HG03460 (cell line): ENCODE measurements at regions not wholly inside any gene's neighbourhood (a gene's known extent, or its start where the extent isn't known, plus 50 kb on each side); places are given as distances from the start of the nearest gene placed in this dataset.

Source experiments
- ATAC-seq: cut with Tn5 transposase; IDR thresholded peaks from one replicate; pipeline ENCODE4 v1.9.1; 2021; ENCODE audit not compliant: unreplicated experiment

DNA sequence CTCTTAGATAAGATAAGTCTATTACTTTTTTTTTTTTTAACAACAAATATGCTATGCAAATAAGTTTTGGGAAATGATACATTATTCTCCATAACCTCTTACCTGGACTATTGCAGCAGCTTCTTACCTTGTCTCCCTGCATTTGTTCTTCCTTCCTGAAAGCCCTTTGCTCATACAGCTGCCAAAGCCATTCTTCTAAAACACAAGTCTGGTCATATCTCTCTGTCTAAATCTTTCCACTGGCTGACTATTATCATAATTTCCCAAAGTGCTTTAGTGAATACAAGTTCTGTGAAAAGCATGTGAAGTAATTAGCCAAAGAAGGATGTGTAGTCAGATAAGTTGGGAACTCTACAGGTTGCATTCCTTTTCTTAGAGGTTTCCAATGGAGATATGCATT lies 115.4 kb upstream of the CNTLN start:
- no peak for ATAC-seq

DNA sequence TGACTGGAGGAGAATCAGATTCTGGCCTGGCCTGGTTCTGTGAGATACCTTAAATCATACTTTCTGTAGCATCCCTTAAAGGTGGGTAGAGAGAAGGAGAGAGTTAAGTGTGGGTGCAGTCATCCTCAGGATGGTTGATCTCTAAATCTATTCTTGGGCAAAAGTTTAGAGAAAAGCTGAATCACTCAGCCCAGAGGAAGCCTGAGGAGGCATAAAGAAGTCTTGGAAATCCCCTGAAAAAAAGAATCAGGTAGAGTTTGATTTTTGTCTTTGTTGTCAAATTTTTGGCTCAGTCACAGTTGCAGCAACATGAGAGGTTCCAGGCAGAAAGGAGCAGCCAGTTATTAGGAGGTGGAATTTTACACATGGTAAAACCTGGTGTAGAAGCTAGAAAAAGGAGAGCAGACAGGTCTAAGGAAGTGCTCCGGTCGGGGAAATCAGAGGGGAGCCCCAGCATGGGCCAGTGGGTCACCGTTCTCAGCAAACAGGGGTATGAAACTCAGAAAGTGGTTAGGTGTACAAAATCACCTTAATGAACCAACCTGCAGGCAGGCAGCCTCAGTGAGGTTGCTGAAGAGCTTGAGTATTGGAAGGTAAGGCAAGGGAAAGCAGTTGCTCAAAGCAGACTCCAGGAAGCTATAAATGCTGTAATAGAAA lies 116.2 kb upstream of the CNTLN start:
- no peak for ATAC-seq

GRCh38 chr9:17017931-17018491 lies 116.8 kb upstream of the CNTLN start:
- ATAC-seq: no peak

DNA sequence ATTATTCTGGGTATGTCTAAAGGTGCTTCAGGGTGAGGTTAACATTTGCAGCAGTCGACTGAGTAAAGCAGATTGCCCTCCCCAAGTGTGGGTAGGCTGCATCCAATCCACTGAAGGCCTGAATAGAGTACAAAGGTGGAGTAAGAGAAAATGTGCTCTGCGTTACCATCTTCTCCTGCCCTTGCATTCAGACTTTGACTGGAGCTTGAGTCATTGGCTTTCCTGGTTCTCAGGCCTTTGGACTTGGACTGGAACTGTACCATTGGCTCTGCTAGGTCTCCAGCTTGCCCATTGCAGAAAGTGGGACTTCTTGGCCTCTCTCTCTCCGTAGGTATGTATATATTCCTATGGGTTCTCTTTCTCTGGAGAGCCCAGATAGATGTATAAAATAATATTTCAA lies 120.9 kb upstream of the CNTLN start:
- no peak for ATAC-seq

DNA sequence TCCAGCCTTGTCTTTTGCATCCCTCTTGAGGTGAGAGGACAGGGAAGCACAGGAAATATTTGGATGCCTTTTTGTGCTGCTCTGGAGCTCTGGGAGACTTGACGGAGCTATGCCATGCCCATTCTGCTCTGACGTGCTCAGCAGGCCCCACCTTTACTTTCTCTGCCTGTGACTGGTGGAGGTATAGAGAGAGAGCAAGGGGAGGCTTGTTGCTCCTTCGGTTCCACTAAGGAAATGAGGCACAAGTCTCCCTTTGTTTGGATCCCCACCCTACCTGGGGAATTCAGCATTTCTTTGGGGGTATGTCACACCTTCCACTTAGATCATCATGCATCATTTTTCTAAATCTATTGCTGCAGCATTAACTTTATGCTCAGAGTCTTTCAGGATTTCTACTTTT lies 121.8 kb upstream of the CNTLN start:
- no peak for ATAC-seq

GRCh38 chr9:17011880-17012279 lies 123.0 kb upstream of the CNTLN start:
- ATAC-seq: no peak

GRCh38 chr9:17009071-17009470 lies 125.8 kb upstream of the CNTLN start:
- no peak for ATAC-seq

GRCh38 chr9:17005056-17005823 lies 129.6 kb upstream of the CNTLN start:
- no peak for ATAC-seq

DNA sequence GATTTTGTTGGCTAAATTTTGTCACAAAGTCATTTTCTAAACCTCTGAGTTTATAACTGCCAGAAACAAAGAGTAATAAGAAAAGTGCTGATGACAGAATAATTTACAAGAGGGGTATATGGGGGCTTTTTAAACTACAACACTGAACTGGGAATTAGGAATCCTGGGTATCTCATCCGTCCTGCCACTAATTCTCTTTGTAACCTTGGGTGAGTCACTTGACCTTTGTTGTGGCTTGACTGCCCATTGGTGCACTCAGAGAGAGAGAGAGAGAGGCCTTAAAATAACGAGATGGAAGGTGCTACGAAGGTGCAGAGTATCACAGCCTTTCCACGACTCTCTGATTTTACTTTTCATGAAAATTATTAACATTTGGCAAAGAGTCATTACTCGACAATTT lies 130.3 kb upstream of the CNTLN start:
- ATAC-seq: no peak

DNA sequence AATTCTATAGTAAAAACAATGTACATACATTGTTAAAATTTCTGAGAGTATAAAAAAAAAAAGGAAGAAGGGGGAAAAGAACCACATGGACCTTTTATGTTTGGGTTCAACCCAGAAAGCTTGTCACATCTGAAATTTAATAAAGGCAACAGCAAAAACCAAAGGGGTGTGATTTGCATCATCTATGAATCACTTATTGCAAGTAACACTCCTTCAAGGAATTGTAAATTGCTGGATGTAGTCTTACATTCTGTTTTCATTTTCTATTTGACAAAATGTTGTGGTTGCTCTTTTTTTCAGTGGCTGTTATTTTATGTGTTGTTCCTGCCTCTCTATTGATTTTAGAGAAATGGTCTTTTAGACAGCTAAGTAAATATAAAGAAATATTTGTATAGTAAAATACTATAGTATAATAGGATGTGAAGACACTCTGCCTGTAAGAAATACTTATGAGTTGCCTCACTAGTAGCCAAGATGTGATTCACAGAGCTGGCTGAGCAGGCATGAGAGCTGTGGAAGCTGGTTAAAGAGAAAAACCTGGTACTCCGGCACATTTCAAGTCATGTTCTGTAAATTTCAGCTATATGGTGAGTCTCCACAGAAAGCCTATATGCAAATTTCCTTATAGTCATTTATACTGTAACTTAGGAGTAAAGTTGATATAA lies 131.1 kb upstream of the CNTLN start:
- no peak for ATAC-seq

DNA sequence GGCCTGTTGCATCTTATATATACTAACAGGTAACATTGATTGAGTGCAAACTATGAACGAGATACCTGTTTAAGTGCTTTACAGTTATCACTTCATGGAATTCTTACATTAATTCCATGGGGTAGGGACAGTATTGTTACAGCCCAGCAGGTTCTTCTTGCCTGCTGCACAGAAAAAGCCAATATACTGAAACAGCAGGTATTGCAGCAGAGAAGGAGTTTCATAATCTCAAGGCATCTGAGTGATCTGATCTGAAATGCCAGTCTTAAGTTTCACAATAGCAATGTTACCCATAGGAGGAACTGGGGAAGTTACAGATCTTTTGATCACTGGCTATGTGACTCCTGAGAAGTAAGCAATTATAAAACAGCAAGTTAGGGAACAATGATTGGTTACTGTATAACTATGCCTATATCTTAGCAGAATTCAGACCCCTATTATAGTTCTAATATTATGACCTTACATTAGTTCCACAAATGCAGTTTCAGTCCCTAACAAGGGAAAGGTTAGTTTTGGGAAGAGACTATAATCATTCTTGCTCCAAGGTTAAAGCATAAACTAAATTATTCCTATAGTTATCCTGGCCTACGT lies 126.5 kb upstream of the BNC2 start:
- no peak for ATAC-seq

GRCh38 chr9:16992138-16992537 lies 121.7 kb upstream of the BNC2 start:
- ATAC-seq: no peak

GRCh38 chr9:16987026-16987425 lies 116.6 kb upstream of the BNC2 start:
- no peak for ATAC-seq

DNA sequence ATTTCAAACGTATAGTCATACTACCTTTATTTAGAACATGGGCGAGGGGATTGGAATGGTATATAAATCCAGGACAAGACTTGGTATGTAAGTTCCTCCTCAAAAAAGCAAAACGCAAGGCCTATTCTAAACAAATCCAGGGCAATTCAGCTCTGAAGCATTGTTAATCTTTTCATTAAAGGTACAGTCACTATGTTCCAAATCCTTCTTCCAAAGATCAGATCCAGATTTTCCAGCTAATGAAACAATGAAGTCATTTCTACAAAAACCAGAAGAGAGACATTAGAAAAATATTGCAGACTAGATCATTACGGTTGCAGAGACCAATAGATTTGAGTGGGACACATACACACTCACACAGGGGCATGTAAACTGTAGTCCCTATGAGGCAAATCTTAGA lies 116.1 kb upstream of the BNC2 start:
- no peak for ATAC-seq

- no peak for ATAC-seq
Measured at GRCh38 chr9:16985559-16986348, 115.3 kb upstream of the BNC2 start.

DNA sequence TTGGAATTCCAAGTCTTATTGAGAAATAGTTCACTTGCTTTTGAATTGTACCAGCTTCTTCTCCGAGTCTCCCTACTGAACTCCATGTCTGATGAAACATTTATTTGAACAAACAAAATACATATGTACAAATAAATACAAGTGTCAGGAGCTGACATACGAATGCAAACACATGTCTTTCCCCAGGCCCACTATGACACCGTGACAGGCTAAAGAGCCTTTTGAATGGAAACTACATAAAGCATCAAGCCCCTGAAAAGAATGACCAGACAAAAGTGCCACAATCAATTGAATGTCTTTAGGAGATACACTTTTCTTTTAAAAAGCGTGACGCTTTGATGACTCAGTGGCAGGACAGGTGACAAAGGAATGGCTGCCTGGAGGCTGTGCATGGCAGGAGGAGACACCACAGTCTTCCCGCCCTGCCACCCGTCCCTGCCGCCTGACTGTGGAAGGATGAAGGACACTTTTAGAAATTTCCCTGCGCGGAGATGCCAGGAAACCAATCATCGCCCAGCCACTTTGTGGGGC lies 112.4 kb upstream of the BNC2 start:
- no peak for ATAC-seq

DNA sequence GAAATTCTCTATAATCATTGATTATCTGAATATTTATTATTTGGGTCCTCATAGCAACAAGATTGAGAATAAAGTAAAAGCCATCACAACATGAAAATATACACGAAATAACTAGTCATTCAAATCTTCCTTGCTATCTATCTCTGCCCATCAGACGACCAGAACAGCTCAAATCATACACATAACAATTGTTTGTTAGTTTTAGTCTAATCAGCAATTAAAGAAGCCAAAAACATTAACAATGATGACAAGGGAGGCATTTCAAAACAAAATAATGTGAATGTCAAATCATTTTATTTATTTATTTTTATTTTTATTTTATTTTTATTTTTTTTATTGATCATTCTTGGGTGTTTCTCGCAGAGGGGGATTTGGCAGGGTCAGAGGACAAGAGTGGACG lies 106.0 kb upstream of the BNC2 start:
- ATAC-seq: no peak

- ATAC-seq: no peak
Measured at GRCh38 chr9:16974436-16974835, 104.0 kb upstream of the BNC2 start.

DNA sequence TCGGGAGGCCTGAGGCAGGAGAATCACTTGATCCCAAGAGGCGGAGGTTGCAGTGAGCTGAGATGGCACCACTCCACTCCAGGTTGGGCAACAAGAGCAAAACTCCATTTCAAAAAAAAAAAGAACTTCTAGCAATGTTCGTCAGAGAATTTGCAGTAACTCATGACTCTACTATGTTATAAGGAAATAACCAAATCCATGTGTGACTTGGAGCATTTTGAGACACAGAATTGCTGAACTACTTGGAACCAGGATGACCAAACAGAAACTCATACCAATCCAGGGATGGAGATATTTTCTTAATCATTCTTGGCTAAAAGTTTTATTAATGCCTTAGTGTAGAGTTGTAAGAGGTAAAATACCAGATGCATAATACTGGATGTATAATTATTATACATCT lies 99.9 kb upstream of the BNC2 start:
- no peak for ATAC-seq

DNA sequence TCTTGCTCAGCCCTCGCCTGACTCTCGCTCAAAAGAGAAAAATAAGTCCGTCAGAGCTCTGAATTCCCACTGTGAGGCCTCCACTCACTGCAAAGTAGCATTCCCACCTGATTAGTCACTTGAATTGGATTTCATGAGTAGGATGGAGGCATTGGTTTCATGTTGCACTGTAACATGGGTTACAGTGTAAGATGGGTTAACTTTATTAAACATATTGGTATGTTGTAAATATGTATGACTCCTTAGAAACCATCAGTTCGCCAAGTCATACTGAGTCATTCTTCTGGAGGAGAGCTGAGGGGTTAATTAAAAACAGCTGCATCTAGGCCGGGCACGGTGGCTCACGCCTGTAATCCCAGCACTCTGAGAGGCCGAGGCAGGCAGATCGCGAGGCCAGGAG lies 93.8 kb upstream of the BNC2 start:
- no peak for ATAC-seq

GRCh38 chr9:16960084-16960483 lies 89.6 kb upstream of the BNC2 start:
- no peak for ATAC-seq
